T-helper 2 cell (primary cell): ENCODE measurements at regions not wholly inside any gene's neighbourhood (a gene's known extent, or its start where the extent isn't known, plus 50 kb on each side); places are given as distances from the start of the nearest gene placed in this dataset.

Experiments used
- DNase-seq, 5 experiments: peaks; one replicate each; pipeline versions ENCODE4 v3.0.0 to v3.0.0-alpha.2; 2012 to 2022

DNA sequence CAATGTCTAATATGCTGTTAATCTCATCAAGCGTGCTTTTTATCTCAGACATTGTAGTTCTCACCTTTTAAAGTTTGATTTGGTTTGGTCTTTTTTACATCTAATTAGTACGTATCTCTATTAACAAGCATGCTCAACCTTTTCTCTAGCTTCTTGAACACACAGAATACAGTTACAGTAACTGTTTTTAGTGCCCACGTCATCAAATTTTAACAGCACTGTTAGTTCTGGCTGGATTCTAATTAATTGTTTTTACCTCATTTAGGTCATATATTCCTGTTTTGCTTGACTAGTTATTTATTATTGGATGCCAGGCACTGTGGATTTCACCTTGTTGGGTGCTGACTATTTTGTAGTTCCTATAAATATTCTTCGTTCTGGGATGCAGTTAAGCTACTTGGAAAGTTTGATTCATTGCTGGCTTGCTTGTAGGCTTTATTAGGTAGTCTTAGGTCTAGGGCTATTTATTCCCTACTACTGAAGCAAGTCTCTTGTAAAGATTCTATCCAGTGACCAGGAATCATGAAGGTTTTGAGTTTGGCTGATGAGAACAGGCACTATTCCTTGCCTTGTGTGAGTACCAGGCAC lies 263.0 kb downstream of the ETAA1 start:
- no peak for DNase-seq

GRCh38 chr2:67660871-67661270 lies 263.7 kb downstream of the ETAA1 start:
- DNase-seq: no peak

DNA sequence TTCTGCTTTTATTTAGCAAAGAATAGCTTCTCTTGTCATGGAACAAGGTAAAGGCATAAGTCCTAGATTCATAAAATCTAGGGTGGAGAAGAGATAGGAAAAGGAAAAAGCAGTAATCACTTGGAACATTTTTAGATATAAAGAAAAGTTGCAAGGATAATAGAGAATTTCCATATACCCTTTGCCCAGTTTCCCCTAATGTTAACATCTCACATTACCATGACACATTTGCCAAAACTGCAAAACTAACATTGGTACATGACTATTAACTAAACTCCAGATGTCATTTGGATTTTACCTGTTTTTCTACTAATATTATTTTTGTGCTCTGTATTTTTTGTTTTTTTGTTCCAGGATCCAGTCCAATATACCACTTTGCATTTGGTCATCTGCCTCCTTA lies 265.1 kb downstream of the ETAA1 start:
- no peak for DNase-seq

DNA sequence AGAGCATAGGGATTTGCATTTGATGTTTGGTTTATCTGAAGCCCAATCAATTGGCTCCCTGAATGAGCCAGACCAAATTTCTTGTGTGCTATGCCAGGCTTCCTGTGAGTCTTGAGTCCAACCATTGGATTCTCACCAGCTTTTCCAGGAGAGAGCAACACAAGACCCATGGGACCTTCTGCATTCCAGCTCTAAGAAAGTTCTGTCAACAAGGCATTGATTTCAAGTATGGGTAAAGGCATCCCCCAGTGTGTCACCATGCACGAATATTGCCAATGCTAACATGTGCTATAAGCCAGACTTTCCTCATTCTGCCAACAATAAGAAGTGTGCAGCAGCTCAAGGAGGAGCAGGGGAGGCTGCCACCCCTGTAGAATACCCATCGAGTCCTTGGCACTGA lies 266.6 kb downstream of the ETAA1 start:
- no peak for DNase-seq

- no peak for DNase-seq
These were observed 269.4 kb downstream of the ETAA1 start for GRCh38 chr2:67666386-67667053.

GRCh38 chr2:67667054-67667908 lies 270.1 kb downstream of the ETAA1 start:
- no peak for DNase-seq

DNA sequence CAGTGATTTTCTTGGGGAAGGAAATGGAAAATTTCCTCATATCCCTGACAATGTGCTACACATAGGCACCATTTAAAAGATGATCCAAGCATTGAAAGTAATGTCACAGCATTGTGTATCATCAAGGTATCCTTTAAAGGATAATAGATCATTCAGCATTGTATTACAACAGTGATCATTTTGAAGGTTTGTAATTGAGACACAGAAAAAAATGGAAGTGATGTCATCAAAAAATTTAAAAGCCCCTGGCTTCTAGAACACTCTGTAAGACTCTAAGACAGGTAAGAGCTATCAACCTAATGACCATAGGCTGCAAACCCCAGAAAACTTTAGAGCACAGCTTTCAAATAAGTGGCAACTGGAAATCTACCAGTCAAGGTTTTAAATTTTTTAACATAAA lies 271.4 kb downstream of the ETAA1 start:
- no peak for DNase-seq

DNA sequence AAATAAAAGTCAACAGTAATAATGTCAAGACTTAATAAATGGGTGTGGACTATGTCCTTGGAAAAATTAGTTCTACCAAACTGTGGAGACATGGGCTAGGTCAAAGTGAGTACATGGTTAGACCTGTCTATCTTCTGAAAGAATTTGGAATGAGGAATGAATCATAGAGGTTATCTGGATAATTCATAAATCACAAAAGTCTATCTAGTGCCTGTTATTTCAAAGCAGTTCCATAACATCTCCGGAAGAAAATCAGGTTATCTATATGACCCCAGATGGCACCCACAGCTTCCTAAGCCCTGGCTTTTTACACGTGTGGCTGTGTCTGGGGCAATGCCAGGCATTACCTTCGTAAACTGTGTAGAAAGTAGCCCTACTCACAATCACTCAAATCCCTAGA lies 272.0 kb downstream of the ETAA1 start:
- no peak for DNase-seq

DNA sequence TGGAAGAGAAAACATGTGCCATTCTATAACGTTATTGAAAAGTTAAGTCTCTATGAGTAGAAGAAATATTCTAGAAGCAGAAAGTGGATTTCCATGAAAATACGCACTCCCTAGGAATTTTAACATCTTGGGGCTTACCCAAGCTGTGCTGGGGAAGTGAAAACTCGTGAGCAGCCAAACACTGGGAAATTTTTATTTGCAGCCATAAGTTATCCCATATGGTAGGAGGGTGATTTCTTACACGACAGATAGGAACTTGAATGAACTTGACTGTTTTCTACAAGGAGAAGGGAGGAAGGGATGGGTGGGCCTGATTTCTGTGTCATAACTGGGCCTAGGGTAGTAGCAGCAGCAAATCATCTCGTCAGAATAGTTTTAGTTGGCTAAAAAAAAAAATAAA lies 272.6 kb downstream of the ETAA1 start:
- DNase-seq: no peak

DNA sequence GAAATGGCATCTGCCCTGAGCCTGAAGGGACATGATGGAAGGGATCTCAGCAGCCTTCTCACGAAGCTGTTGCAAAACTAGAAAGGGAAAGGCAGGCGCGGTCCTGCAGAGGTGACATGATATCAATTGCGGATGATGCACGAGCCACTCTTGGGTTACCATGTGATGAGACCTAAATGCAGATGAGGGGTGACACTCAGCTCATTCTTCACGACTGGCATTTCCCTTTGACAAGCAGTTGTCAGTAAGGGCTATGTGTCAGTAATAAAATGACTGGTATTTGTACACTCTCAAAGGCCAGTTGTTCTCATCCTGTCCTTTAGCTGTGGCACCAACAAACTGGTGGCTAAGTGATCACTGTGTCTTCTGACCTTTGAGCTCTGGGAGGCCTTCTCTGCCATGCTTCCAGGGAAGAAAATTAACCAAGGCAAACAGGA lies 273.6 kb downstream of the ETAA1 start:
- no peak for DNase-seq

GRCh38 chr2:67671464-67672450 lies 274.6 kb downstream of the ETAA1 start:
- DNase-seq: no peak

GRCh38 chr2:67674668-67675067 lies 277.5 kb downstream of the ETAA1 start:
- no peak for DNase-seq

DNA sequence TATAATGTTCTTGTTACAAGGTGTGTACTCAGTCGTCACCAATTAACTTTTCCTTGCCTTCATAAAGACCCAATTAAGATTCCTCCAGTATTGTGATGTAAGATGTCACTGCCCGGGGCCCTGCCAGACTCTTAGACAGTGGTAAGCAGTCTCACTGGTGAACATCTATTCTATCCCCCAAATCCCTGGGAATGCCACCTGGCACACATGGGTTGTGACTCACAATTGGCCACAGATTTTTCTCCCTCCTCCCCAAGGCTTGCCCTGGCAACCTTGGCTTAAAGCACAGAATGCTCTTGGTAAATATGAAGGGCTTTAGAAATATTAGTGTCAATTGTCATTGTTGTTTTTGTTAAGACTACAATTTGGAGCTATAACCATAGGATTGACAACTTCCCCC lies 287.9 kb downstream of the ETAA1 start:
- no peak for DNase-seq

- no peak for DNase-seq
These were observed 289.1 kb downstream of the ETAA1 start for GRCh38 chr2:67686254-67686653.

DNA sequence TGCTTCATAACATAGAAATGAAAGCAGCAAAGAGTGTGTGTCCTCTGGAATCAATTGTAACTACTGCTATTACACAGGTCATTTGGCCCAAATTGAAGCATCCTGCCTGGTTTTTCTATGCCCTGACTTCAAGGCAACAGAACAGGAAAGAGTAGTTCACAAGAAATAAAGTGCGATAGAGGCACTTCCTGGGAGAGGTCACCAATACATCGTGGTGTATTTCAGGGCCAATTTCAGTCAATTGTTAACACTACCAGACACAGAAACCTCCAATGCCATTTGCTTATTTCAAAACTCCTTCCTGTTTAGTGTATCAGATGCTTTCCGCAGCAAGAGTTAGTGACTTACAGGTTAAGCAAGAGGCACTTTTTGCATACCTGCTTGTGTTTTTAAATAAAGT lies 292.1 kb downstream of the ETAA1 start:
- DNase-seq: no peak

- no peak for DNase-seq
These were observed 292.5 kb downstream of the ETAA1 start for GRCh38 chr2:67689651-67690050.

- no peak for DNase-seq
These were observed 297.3 kb downstream of the ETAA1 start for GRCh38 chr2:67694445-67694844.

DNA sequence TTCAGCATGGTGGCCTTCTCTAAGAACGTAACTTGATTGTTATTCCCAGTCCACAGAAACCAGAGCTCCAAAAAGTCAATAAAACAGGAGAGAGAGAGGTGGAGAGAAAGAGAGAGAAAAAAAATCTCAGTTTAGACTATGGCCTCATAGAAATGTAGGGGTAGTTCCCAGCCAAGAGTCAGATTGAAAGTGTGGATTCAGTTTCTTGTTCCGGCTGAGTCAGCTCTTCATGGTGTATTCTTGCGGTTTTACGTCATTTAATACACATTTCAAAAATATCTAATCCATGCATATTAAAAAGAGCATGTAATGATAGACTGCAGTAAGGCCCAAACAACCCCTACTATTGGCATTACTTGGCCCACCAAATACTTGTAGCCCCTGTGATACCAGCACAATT lies 303.9 kb downstream of the ETAA1 start:
- no peak for DNase-seq

DNA sequence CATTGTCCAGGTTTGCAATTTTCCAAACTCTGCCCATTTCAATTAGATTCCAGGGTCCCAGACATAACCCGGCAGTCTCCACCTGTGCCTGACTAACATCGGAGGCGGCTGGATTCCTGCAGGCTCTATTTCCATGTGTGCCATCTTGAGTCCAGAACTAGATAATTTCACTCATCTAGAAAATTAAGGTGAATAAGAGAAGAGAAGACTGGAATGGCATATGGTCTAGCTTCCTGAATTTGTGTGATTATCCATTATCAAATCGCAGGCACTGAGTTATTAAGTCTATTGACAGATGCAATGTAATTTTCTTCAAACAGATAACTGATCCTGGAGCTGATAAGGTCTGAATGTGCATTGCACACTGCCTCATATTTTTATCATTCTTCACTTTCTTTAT lies 305.2 kb downstream of the ETAA1 start:
- no peak for DNase-seq

DNA sequence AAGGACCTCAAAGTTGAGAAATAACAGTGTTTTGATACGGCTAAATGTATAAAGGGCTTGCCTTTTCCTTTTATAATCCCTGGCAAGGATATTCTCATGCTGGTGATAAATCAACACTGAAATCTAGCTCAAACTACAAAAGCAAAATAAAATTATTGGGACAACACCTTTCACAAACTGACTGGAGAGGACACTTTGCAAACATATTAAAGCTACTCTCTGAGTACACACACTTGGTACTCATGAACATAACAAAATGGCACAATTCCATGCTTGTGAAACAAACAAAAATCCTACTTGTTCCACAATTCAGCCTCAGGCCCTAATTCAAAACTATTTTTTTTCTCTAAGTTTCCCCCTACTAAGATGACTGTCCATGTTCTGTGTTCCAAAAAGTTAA lies 305.8 kb downstream of the ETAA1 start:
- no peak for DNase-seq

DNA sequence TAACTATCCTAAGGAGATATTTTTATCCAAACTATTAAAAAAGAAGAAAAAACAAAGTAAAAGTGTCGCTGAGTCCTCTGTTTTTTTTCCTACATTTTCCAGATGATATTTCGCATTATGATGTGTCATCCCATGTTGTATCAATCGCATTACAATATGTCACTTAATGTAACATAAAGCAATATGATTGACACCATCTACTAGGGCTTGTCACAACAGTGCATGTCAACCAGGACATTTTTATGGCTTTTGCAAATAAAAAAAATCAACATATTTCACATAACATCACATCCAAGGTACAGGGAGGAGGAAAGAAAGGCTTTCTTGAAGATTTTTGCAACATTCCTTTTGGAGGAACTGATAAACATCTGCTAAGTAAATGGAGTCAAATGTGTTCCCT lies 308.9 kb downstream of the ETAA1 start:
- DNase-seq: no peak

DNA sequence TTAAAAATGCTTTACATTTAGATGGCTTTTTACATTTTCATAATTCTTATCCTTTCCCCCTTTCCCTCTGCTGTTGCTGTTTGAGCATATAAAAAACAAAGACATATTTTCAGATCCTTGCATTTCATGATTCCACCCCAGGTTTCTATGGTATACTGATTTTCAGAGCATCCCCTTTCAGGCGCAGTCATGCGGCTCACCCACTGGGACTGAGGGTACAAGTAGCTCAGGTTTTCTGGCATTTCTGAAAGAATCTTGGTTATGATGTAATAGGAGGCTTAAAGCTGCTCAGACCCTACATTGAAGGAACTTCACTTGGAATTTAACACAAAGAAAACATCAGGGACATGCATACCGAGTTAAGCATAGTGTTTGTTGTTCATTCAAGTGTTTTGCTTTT lies 310.8 kb downstream of the ETAA1 start:
- DNase-seq: no peak

- no peak for DNase-seq
These were observed 312.7 kb downstream of the ETAA1 start for GRCh38 chr2:67709835-67710234.
